Right kidney (tissue), 1 donor: ENCODE measurements at regions not wholly inside any gene's neighbourhood (a gene's known extent, or its start where the extent isn't known, plus 50 kb on each side); places are given as distances from the start of the nearest gene placed in this dataset.

ENCODE experiments used
- DNase-seq: peaks from one replicate; pipeline ENCODE4 v3.0.0-alpha.2; 2016

DNA sequence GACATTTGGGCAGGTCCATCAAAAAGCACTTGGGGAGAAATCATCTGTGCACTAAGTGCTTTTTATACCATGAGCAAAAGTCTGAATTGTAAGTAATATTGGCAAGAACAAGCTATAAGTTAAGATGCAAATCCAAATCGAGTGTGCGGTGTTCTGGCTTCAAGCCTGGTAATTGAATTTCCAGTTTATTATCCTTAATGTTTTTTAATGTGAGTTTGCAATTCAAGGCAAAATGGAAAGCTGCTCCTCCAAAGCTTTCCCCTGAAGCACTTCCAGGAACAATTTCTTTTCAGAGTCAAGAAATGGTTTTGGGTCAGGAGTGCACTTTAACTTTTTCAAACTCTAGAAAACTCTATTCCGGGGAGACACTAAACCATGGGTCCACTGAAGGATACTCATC, 445.7 kb downstream of the TOX3 start:
- no peak for DNase-seq

DNA sequence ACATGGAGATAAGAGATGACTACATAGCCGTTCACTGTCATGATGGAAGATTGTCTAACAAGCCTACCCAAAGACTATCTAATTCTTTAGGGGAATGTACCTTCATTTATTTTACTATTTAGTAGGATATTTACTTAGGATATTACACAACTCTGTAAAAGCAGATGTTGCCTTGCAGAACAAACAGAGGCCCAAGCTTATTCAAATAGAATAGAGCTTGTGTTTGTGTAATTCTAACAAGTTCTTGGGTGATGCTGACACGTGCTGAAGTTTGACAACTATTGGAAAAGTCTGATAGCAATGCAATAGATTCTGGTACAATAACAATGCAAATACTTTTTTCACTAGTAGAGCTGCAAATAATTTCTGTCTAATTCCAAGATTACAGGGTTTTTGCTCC, 447.6 kb downstream of the TOX3 start:
- no peak for DNase-seq

DNA sequence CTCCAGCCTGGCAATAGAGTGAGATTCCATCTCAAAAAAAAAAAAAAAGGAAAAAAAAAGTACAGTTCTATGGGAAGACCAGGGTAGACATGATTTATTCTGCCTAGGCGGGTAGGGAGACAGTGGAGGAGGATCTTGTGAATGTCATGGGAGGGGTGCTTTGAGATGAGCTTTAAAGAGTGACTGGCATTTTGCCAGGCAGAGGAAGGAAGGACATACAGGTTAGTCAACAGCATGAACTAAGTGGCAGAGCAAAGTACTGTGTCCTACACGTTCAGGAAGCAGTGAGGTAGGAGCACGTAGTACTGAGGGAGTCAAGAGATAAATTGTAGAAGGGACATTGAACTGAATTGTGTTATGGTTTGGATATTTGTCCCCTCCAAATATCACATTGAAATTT, 451.5 kb downstream of the TOX3 start:
- peak; percentile 4 for DNase-seq

DNA sequence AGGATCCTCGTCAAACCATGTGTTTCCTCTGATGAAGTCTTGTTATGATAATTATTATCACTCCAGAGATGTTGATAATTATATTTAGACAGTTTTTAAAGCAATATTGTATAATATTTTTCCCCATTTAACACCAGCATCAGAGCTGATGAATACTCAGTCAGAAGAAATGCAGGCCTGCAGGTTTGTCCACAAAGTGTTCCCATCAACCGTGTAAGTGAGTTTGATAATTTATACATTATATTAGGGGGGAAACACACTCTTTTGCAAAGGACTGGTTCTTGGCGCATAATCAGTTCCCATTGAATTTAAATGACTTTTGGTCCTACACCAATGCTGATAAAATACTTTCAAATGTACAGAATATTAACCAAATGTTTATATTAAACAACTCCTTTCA, 454.8 kb downstream of the TOX3 start:
- no peak for DNase-seq

DNA sequence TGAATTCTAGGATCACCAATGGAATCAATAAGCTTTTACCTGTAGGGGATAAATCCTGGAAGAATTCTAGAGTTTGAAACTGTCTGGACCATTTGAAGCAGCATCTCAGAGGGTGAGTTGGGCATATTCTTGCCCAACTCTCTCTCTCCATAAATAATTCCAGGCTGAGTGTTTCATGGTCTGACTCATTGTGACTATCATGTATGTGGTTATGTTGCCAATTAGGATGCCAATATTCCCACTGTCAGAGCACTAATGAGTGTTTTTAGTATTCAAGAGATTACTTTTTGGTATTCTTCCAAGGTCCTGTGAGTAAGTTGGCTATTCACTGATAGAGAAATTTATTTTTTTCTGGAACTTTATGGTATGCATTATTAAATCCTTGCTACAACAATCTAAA, 456.9 kb downstream of the TOX3 start:
- DNase-seq: no peak

DNA sequence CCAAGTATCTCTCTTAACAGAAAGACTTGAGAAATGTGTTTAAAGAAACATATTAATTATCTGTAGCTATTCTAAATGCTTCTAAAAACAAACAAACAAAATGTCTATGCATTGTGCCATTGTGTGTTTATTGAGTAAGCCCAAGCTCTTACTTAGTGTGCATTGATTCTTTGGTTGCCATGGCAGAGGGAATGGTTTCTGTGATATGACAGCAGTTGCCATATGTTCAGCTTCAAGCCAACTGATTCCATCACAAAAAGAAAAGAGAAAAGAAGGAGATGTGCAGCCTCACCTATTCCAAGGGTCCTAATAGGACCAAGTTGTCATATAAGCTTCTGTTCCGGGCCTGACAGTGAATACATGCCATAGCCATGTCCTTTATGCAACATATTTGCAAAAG, 457.5 kb downstream of the TOX3 start:
- DNase-seq: no peak

DNA sequence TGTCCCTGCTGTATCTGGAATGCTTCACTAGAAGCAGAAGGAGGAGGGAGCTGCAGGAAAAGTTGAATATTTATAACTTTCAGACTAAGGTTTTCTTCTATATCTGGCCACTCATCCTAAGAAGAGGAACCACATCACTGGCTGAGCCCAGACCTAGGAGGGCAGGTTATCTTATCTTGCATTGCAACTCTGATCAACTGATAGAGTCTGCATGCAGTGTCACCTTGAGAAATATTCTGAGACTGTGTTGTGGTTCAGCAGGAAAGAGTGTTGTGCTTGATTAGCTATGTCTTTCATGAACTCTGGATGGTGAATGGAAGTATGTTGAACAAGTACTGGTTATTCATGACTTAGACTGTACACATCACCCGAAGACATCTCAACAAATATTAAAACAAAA, 460.0 kb downstream of the TOX3 start:
- no peak for DNase-seq

DNA sequence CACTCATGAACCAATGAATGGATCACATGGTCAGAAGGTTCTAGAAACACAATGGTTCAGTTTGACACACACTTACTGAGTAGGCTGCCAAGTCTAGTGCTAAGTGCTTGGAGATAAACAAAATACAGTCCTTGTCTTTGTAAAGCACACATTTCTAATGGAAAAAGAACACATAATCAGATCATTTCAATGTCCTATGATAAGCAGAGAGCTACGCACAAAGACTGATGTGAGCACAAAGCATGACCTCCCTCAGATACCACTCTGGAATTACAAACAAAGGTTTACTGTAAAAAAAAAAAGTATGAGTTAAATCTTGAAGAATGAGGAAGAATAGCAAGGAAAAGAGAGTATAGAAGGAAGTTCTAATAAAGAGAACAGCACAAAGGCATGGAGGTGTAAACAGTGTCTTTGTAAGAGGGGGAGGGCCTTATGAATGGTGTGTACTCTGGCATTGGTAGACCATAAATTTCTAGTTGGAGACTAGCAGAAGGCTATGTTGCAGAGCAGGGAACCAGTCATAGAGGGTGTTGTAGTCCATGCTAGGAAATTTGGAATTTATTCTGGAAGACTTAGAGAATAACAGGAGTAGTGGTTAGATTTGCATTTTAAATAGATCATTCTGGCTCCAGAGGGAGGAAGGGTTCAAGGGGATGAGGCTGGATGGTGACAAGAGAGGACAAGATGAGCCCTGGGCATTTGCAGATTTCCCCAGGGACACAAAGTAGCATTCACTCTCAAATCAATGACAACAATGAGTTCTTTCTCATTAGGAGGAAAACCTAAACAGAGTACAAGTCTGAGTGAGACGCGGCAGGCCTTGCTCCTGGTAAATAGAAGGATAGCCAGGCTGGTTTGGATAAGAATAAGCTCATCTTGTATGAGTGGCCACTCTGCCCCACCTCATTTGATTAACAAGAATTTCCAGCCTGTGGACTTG, 468.0 kb downstream of the TOX3 start:
- no peak for DNase-seq

DNA sequence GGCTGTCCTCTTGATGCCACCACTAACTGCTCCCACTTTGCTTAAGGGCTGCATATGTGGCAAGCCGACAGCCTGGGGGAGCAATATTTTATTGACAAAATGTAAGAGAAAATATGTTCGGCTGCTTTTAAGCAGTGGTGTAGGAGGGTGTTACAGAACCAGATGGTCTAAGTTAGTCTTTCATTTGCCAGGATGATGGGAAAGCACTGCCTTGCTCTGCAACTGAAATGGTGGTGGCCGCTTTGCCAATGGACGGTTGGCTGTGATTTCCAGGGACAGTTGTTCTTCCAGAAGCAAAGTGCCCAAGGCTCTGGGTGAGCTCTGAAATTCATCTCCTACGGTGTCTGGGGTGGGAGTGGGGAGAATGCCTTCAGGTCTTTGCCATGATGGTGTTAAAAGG, 469.3 kb downstream of the TOX3 start:
- no peak for DNase-seq

DNA sequence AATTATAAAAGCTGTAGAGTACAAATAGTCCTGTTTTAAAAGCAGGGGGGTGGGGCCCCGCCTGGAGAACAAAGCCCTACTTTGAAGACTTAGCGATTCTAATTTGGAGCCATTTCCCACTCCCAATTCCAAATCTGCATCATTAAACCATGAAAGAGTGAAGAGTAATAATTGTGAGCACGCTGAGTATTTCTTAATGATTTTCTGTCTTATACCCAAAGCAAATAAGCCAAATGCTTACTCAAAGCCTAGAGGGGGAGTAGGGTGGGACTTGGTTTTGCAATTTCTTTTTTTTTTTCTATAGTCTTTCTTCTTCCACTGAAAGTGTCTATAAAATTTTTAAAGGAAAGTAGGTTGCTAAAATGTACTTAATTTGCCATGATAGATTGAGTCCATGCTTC, 470.1 kb downstream of the TOX3 start:
- no peak for DNase-seq

DNA sequence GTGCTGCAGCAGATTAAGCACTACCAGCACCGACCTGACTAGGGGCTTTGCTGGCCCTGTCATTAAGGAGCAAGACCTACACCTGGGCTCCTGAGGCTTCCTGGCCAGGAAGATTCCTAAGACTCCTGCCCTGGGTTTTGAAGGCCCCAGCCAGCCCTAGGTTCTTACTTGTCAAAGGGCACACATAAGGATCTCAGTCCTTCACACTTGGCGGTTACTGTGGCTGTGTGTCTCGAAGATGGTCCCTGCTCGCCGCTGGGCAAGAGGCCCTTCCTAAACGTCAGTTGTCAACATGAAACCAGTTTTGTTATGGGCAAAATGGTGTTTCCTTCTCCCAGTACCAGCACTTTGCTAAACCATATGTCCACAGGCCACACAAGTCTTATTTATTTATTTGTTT, 470.6 kb downstream of the TOX3 start:
- no peak for DNase-seq

DNA sequence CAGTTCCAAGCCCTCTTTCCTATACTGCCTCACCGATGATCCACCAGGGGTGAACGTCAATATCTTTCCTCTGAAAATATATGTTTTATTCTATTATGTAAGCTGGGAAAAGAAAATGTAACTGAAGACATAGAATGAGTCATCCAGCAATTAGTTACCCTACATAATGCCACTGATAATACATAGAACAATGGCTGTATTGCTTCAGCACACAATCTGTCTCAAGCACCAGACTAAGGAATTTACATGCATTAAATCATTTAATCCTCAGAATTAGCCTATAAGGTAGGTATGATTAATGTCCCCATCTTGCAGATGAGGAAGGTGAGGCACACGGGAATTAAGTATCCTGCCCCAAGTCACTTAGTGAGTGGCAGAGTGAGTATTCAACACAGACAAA, 472.8 kb downstream of the TOX3 start:
- no peak for DNase-seq

DNA sequence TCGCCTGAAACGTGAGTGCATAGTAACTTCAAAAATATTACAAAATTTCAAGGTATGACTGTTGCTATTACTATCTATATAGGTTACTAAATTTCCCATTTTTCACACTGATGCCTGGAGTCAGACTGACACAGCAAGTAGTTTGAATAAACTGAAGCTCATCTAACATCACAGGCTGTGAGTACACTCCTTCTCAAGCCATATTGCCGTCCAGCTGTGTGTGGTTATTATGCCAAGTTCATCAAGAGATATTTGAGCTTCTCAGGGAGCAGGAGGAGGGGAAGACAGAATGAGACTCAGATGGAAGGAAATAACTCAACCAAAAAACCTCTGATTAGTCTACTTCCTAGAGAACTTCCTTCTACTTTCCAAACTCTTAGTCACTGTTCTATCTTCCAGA, 473.9 kb downstream of the TOX3 start:
- no peak for DNase-seq

DNA sequence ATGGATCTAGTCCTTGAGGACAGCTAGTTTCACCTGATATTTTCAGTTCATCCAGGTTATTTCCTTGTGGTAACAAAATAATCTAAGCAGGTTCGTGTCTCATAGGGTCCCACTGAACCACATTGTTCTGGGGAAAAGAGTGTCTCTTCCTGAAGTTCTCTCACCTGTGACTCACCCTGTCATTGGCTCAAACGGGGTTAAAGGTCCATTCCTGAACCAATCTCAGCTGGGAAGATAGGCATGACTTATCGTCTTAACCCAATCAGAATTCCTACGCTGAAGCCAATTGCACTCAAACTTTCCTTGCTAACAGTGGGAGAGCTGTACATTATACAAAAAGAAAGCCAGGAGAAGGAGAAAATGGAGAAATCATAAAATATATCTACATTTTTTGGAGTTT, 475.8 kb downstream of the TOX3 start:
- DNase-seq: no peak

DNA sequence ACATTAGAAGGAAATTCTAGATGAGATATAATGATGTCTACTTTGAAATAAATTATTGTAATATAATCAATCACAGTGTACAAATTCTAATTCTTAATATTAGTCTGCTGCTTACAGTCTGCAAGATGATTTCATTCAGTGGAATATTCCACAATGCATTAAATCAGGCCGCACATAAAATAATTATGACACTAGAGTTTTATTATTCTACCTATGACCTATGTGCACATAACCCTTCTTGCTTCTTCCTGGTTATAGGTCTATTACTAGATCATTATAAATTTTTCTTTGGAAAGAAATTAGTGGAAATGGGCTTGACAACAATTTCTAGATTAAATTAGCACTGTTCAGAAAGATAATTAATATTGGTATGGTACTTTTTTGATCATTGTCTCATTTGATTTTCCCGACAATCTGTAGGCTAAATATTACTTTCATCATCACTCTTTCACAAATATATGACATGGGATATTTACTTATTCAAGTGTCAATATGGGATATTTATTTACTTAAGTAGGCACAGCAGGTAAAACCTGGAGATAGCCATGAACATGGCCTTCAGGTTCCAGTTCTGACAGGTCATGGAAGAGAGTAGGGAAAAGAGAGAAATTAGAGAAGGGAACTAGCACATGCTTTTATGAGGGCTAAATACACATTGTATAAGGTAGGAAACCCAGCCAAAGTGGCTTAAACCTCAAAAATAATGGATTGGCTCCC, 476.4 kb downstream of the TOX3 start:
- DNase-seq: no peak

DNA sequence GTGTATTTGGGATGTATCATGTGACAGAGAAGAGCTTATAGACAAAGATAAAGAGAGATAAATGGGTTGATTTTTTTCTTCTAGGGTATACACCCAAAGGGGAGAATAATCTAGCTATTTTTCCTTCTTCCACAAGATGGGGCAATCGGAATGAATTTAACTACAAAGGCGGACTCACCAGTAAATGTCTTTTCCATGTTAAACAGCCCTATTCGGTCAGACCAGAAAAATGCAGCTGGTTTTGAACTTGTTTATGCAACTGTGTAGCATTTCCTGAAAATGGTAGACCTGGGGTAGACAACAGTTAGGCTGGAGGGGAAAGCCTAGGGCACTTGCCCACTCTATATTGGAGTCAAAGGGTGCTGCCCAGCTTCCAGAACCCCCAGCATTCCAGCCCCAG, 477.1 kb downstream of the TOX3 start:
- peak; percentile 23 for DNase-seq

DNA sequence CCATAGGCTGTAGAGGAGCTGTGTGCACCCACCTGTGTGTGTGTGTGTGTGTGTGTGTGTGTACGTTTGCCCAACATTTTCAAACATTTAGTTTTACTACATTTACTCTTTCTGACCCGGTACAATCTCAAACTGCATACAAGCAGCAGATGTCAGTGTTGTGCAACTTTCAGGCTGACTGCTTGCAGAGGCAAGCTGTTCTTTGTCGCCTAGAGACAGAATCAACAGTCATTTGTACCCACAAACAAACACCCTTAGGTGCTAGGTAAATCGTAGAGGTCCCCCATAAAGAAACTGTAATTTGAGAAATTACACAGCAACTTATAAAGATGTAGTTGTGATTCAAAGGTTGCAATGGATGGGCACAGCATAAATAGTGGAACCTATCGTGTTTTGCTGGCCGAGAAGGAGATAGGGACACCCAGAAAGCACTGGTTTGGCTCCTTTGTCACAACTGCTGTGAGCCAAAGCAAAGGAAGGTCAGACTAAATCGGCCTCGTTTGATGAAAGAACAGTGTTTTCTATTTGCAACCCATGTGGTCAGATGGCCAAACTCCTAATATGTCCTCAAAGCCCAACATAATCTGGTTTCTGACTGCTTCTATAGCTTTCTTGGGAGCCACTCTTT, 478.4 kb downstream of the TOX3 start:
- peak; percentile 28 for DNase-seq

DNA sequence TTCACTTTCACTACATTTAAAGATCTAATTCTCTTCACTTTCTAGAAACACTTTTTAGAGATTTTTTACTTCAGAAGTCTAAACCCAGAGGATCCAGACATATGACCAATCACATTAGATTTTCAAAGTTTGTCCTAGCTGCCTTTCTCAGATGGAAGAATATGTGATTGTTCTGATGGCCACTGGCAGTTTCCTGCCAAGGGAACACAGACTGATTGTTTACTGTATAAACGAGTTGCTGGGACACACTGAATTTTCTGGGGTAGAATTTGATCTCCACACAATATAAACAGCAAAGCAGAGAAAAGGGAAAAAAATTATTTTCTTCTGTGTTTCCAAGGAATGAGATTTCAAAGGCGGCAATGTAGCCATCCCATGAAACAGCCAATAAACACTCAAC, 480.0 kb downstream of the TOX3 start:
- DNase-seq: no peak

DNA sequence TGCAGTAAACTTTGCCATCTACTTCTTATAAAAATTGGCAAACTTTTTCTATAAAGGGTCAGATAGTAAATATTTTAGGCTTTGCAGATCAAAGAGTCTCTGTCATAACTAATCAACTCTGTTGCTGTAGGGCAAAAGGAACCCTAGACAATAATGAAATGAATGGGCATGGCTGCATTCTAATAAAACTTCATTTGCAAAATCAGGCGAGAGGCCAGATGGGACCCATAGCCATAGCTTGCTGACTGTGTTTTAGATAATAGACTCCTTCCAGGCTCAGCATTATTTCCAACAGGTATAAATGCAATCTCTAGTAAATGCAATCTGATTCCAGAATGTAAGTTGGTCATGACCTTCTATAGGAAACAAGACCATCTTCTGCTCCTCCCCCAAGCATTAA, 490.7 kb downstream of the TOX3 start:
- DNase-seq: no peak

DNA sequence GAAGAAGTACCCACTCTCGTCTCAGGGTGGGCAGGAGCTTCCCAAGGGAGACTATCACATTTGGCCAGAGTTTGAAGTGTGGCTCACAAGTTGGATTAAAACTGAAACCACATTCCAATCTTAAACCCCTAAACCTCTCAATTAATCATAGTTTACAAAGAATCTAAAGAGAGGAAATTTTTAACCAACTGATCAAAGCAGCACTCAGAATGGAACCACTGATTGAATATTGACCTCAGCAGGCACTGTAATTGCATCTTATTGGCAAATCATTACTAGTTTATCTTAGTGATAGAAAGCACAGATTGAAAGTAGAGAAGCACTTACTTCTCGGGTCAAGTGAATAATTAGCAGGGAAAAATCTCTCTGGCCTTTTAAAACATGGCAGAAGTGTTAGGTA, 491.6 kb downstream of the TOX3 start:
- DNase-seq: no peak

DNA sequence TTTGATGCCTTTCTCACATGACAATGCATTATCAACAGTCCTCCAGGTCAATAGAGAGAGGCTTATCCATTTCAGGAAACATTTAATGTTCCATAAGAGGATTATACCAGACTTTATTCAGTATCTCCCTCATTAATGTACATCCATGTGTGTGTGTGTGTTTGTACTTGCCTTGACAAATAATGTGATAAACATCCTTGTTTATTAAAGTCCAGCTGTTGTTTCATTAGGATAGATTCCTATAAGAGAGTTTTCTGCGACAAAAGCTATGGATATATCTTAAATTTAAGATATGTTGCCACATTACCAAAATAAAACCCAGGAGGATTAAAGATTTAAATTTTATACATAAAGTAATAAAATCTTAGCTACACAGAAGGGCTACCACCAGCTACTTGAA, 492.6 kb downstream of the TOX3 start:
- DNase-seq: no peak

DNA sequence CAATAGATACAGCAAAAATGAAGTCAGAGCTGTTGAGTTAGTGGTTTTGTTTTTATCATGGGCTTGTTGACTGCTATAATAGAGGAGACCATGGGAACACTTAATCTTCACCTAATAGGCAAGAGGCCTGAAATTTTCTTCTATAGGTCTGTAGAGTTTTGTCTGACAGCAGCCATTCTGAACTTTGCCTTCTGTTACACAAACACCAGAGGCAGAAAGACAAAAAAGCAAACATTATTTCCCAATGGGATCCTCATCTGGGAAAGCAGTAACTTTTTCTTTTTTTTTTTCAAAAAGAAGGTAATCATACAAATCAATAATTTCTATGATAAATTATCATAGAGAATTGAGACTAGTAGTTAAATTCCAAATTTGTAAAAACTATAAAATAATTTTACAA, 494.1 kb downstream of the TOX3 start:
- no peak for DNase-seq

DNA sequence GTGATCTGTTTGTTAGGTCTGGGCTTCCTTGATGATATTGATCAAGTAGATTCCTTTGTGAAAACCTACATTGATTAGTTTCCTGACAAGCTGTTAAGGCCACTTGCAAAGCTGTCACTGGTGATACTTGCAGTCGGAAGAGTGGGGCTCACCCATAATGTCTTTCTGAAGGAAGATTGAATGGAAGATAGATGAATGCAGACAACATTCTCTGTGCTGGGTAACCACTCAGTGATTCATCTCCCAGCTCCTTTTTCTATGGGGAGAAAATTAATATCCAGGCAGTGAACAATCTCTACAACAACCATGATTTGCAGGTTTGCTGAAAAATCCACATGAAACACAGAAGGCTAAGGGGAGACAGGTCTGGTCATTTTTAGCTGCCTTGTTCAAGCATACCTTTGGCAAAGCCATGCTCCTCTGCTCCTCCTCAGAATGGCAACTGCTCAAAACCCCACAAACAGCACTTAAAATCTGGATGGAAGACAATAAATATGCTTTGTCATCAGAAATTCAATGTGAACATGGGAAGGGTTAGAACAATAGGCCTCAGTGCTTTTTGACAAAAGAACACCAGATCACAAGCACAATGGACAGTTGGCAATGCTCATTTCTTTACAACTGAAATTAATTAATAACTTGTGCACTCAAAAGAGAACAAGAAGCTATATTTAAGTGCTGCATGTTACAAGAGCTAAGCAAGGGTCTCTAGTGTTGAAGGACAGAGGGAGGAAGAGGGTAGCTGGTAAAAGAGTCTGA, 495.4 kb downstream of the TOX3 start:
- no peak for DNase-seq
